GM23248 (cell line): ENCODE measurements at regions not wholly inside any gene's neighbourhood (a gene's known extent, or its start where the extent isn't known, plus 50 kb on each side); places are given as distances from the start of the nearest gene placed in this dataset.
"Not testable (repeated sequence)": the region's sequence is repeated elsewhere in the genome, so short reads cannot be mapped to it uniquely, and the experiment has no call there.

Experiments used
- EZH2 ChIP-seq: fragments of 200-600 bp; sonication (generic); IDR thresholded peaks from 2 replicates; pipeline ENCODE4 v1.6.1; 2018; ENCODE audit warnings: antibody characterized with exemption, mild to moderate bottlenecking; ENCODE audit not compliant: insufficient read depth, poor library complexity, severe bottlenecking
- EZH2phosphoT487 ChIP-seq: fragments of 200-600 bp; sonication (generic); IDR thresholded peaks from 2 replicates; pipeline ENCODE4 v1.6.1; 2018; ENCODE audit warnings: antibody characterized with exemption, moderate library complexity, mild to moderate bottlenecking, low read depth; ENCODE audit not compliant: insufficient read depth

DNA sequence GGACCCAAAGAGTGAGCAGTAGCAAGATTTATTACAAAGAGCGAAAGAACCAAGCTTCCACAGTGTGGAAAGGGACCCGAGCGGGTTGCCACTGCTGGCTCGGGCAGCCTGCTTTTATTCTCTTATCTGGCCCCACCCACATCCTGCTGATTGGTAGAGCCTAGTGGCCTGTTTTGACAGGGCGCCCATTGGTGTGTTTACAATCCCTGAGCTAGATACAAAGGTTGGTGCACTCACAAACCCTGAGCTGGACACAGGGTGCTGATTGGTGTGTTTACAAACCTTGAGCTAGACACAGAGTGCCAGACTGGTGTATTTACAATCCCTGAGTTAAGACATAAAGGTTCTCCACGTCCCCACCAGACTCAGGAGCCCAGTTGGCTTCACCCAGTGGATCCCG lies 676.9 kb downstream of the SI start:
- not testable (repeated sequence) for TF ChIP-seq EZH2phosphoT487, EZH2
